ENCODE measurements at regions not wholly inside any gene's neighbourhood (a gene's known extent, or its start where the extent isn't known, plus 50 kb on each side); places are given as distances from the start of the nearest gene placed in this dataset.

DNA sequence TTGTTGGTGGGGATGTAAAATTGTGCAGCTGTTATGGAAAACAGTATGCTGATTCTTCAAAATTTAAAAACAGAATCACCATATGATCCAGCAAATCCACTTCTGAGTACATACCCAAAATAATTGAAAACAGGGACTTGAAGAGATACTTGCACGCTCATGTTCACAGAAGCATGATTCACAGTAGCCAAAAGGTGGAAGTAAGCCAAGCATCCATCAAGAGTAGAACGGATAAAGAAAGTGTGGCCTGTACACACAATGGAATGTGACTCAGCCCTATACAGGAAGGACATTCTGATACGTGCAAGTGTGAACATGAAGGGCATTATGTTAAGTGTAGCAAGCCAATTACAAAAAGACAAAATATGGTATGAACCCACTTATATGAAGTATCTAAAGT is 696.7 kb upstream of the CELF2 start:
- TF ChIP-seq POLR2A (IDR thresholded peaks at IDR 0.05) (no peak), POLR2AphosphoS5 (IDR thresholded peaks at IDR 0.05) (no peak)
- TF ChIP-seq, protein P1, sequence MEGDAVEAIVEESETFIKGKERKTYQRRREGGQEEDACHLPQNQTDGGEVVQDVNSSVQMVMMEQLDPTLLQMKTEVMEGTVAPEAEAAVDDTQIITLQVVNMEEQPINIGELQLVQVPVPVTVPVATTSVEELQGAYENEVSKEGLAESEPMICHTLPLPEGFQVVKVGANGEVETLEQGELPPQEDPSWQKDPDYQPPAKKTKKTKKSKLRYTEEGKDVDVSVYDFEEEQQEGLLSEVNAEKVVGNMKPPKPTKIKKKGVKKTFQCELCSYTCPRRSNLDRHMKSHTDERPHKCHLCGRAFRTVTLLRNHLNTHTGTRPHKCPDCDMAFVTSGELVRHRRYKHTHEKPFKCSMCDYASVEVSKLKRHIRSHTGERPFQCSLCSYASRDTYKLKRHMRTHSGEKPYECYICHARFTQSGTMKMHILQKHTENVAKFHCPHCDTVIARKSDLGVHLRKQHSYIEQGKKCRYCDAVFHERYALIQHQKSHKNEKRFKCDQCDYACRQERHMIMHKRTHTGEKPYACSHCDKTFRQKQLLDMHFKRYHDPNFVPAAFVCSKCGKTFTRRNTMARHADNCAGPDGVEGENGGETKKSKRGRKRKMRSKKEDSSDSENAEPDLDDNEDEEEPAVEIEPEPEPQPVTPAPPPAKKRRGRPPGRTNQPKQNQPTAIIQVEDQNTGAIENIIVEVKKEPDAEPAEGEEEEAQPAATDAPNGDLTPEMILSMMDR (IDR thresholded peaks at IDR 0.05): no peak
